H1 (cell line): ENCODE measurements at regions not wholly inside any gene's neighbourhood (a gene's known extent, or its start where the extent isn't known, plus 50 kb on each side); places are given as distances from the start of the nearest gene placed in this dataset.

Experiments
- CBX5 ChIP-seq: fragments of 300-800, 300-1000 bp; sonication (generic); IDR thresholded peaks from 2 replicates; pipeline ENCODE4 v1.7.1; 2016; ENCODE audit warnings: antibody characterized with exemption, low read length, low read depth
- POLR2AphosphoS5 ChIP-seq: IDR thresholded peaks from 2 replicates; pipeline ENCODE4 v1.6.1; 2011; ENCODE audit warnings: low read depth, low read length
- TAF1 ChIP-seq: IDR thresholded peaks from 2 replicates; pipeline ENCODE4 v1.6.1; 2011; ENCODE audit warnings: mild to moderate bottlenecking, low read depth, low read length
- TAF7 ChIP-seq: optimal IDR thresholded peaks from 2 replicates; pipeline ENCODE3; 2011; ENCODE audit warnings: low read depth, mild to moderate bottlenecking, inconsistent platforms, low read length, moderate library complexity, borderline replicate concordance
- TEAD4 ChIP-seq: IDR thresholded peaks from 2 replicates; pipeline ENCODE4 v1.6.1; 2012; ENCODE audit warnings: low read depth, low read length, inconsistent platforms, mixed read lengths

DNA sequence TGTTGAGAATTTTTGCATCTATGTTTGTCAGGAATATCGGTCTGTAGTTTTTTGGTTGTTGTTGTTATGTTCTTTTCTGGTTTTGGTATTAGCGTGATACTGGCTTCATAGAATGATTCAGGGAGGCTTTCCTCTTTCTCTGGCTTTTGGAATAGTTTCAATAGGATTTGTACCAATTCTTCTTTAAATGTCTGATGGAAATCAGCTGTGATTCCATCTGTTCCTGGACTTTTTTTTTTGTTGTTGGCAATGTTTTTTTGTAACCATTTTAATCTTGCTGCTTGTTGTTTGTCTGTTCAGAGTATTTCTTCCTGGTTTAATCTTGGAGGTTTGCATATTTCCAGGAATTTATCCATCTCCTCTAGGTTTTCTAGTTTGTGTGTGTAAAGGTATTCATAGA lies 81.5 kb upstream of the GK2 start (continued):
- TF ChIP-seq TAF7 (no peak), TEAD4 (no peak), POLR2AphosphoS5 (no peak), CBX5 (no peak), TAF1 (no peak)
